Osteoblast (primary cell): ENCODE measurements at regions not wholly inside any gene's neighbourhood (a gene's known extent, or its start where the extent isn't known, plus 50 kb on each side); places are given as distances from the start of the nearest gene placed in this dataset.

Source experiments
- DNase-seq: peaks from one replicate; pipeline ENCODE4 v3.0.0; 2011; ENCODE audit warnings: low spot score, mixed read lengths; ENCODE audit not compliant: insufficient read length; ENCODE audit errors: missing footprints
- H2AFZ ChIP-seq: 2 replicates; pipeline ENCODE4 v1.6.0; 2011; ENCODE audit warnings: mild to moderate bottlenecking, low read length
- H3K27ac ChIP-seq: 2 replicates; pipeline ENCODE4 v1.5.1; 2011; ENCODE audit warnings: mild to moderate bottlenecking, low read depth, low read length, moderate library complexity
- H3K27me3 ChIP-seq: 2 replicates; pipeline ENCODE4 v1.6.0; 2012; ENCODE audit warnings: mild to moderate bottlenecking, control low read depth, inconsistent platforms, low read length, moderate library complexity; ENCODE audit not compliant: insufficient read depth
- H3K36me3 ChIP-seq: 2 replicates; pipeline ENCODE4 v1.5.1; 2011; ENCODE audit warnings: mild to moderate bottlenecking, low read length, control low read depth, moderate library complexity; ENCODE audit not compliant: insufficient read depth
- H3K4me1 ChIP-seq: 2 replicates; pipeline ENCODE4 v1.5.1; 2011; ENCODE audit warnings: mild to moderate bottlenecking, low read length, control low read depth, moderate library complexity; ENCODE audit not compliant: insufficient read depth
- H3K4me2 ChIP-seq: 2 replicates; pipeline ENCODE4 v1.6.0; 2011; ENCODE audit warnings: mild to moderate bottlenecking, low read length; ENCODE audit not compliant: insufficient read depth
- H3K4me3 ChIP-seq: fragments of 200-600 bp; sonication (generic); 3 replicates; pipeline ENCODE4 v1.5.1; 2012; ENCODE audit warnings: mild to moderate bottlenecking, low read length, inconsistent platforms; ENCODE audit not compliant: insufficient read depth
- H3K79me2 ChIP-seq: 2 replicates; pipeline ENCODE4 v1.6.0; 2012; ENCODE audit warnings: mild to moderate bottlenecking, low read length, control low read depth, inconsistent platforms; ENCODE audit not compliant: insufficient read depth
- H3K9me3 ChIP-seq: 2 replicates; pipeline ENCODE4 v1.5.1; 2011; ENCODE audit warnings: low read depth, low read length, control low read depth
- H4K20me1 ChIP-seq: 2 replicates; pipeline ENCODE4 v1.6.0; 2012; ENCODE audit warnings: mild to moderate bottlenecking, low read length, control low read depth; ENCODE audit not compliant: insufficient read depth
- TF ChIP-seq, protein P1 (sequence below): IDR thresholded peaks from 2 replicates; pipeline ENCODE4 v1.5.1; 2011; ENCODE audit warnings: mild to moderate bottlenecking, low read depth, low read length, moderate library complexity; ENCODE audit errors: extremely low read depth

DNA sequence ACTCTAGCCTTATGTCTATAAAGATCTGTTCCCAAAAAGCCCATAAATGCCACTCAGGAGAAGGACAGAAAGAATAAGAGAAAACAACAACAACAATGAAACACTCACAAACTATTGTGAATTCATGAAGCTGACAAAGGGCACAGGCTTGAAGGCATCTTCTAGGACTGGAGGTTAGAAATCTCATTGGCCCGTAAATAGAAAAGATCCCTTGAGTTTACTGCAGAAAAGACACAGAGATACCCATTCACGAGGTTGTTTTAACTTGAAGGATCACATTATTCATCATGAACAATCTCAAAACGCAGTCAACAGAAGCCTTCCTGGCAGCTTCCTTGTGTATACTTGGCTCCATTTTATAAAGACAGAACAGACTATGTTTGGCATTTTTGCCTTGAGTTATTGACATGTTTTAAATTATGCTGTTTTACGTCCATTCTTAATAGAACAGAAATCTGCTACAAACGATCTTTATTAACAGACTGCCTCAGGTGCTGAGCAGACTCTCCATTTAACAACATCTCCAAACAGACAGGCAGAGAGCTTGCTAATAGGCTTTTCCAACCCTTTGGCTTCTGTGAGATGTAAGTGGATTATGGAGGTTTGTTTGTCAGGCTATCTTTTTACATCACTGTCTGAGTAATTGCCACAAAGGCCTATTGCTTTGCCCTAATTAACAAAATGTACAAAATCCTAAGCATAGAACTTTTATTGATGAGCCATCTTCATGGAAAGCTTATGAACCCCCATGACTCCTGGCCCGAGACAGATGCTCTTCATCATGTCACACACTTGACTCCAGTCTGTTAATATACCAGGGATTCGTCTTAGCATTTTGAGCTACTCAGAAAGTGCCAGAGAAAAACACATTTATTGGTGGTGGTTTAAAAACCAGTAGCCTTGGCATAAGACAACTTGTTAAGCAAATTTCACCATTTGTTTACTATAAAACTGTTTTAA is 735.3 kb upstream of the ZNF608 start:
- TF ChIP-seq, protein P1, sequence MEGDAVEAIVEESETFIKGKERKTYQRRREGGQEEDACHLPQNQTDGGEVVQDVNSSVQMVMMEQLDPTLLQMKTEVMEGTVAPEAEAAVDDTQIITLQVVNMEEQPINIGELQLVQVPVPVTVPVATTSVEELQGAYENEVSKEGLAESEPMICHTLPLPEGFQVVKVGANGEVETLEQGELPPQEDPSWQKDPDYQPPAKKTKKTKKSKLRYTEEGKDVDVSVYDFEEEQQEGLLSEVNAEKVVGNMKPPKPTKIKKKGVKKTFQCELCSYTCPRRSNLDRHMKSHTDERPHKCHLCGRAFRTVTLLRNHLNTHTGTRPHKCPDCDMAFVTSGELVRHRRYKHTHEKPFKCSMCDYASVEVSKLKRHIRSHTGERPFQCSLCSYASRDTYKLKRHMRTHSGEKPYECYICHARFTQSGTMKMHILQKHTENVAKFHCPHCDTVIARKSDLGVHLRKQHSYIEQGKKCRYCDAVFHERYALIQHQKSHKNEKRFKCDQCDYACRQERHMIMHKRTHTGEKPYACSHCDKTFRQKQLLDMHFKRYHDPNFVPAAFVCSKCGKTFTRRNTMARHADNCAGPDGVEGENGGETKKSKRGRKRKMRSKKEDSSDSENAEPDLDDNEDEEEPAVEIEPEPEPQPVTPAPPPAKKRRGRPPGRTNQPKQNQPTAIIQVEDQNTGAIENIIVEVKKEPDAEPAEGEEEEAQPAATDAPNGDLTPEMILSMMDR, result no peak
- H3K27ac ChIP-seq, result no peak overlapping the region
- no peak for DNase-seq
- H3K4me3 ChIP-seq, result no peak overlapping the region
- H3K79me2 ChIP-seq, result no peaks in the 10 kb centered on the region
- H3K27me3 ChIP-seq, result no peaks in the 10 kb centered on the region
- H4K20me1 ChIP-seq, result no peaks in the 10 kb centered on the region
- no peaks in the 10 kb centered on the region for H3K36me3 ChIP-seq
- no peaks in the 10 kb centered on the region for H3K9me3 ChIP-seq
- peaks cover 27% of the 10 kb centered on the region for H3K4me1 ChIP-seq
- no peak overlapping the region for H2AFZ ChIP-seq
- no peak overlapping the region for H3K4me2 ChIP-seq

DNA sequence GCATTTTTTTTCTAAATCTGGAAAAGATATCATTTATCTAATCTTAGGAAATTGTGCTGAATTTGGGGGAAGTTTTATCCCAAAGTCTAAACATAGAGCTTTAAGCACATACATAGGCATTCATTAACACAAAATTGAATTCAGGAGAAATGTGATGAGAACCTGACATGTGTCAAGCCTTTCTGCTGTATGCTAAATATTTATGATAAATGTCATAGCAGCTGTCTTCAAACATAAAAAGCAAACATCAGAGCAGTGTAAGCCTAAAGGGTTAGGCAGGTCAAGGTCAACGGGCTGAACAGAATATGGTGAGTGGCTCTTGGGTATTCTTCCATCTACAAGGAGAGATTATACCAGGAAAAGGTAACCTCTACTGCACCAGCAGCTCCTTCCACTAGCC is 737.2 kb upstream of the ZNF608 start:
- no peaks in the 10 kb centered on the region for H3K9me3 ChIP-seq

DNA sequence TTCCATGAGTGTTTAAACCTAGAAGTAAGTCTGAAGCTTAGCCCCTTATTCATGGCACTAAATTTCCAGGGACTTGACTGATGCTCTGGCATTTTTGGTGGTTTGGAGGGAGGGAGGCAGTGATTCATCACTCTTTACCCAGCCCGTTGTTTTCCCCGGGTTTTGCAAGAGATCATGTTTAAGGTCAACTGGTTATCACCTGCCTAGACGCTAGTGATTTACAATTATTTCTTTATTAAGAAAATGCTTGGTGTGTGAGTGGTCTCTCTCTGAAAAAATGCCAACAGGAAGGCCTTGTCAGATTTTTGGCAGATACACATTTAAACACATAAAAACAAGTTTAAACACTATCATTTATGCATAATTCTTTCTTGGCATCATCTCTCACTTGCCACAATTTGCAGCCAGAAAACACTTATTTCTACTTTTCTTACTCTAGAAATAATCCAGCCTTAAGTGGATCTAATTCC is 737.9 kb upstream of the ZNF608 start:
- peak overlapping the region; percentile 29 for H3K4me3 ChIP-seq
- no peak for DNase-seq
- H3K27ac ChIP-seq, result peak overlapping the region; percentile 56

More for the DNA sequence above, 737.2 kb upstream of the ZNF608 start:
- no peaks in the 10 kb centered on the region for H4K20me1 ChIP-seq
- H3K27me3 ChIP-seq, result no peaks in the 10 kb centered on the region
- H3K4me1 ChIP-seq, result peaks cover 31% of the 10 kb centered on the region
- TF ChIP-seq, protein P1, result no peak
- H3K36me3 ChIP-seq, result no peaks in the 10 kb centered on the region
- no peak for DNase-seq
- no peak overlapping the region for H3K4me3 ChIP-seq
- H2AFZ ChIP-seq, result no peak overlapping the region
- no peaks in the 10 kb centered on the region for H3K79me2 ChIP-seq
- no peak overlapping the region for H3K4me2 ChIP-seq
- H3K27ac ChIP-seq, result no peak overlapping the region

More for the DNA sequence above, 737.9 kb upstream of the ZNF608 start:
- TF ChIP-seq, protein P1, result no peak
- no peaks in the 10 kb centered on the region for H4K20me1 ChIP-seq
- H3K9me3 ChIP-seq, result no peaks in the 10 kb centered on the region
- H3K27me3 ChIP-seq, result no peaks in the 10 kb centered on the region
- H3K79me2 ChIP-seq, result no peaks in the 10 kb centered on the region
- H3K4me1 ChIP-seq, result peaks cover 31% of the 10 kb centered on the region
- no peaks in the 10 kb centered on the region for H3K36me3 ChIP-seq
- no peak overlapping the region for H2AFZ ChIP-seq
- peak overlapping the region; percentile 72 for H3K4me2 ChIP-seq
